ENCODE measurements at regions not wholly inside any gene's neighbourhood (a gene's known extent, or its start where the extent isn't known, plus 50 kb on each side); places are given as distances from the start of the nearest gene placed in this dataset.
"Not testable (repeated sequence)": the region's sequence is repeated elsewhere in the genome, so short reads cannot be mapped to it uniquely, and the experiment has no call there.

- no peak for TF ChIP-seq GATA1 (IDR thresholded peaks at IDR 0.05; ENCODE audit: low read depth, low read length)
- TF ChIP-seq POLR2A (IDR thresholded peaks at IDR 0.05; ENCODE audit: low read length) = no peak
- DNase-seq = peak; percentile 69 to 81
Measured at GRCh38 chr7:149621776-149622175, 124.2 kb upstream of the ZNF746 start.

- no peak for DNase-seq
- TF ChIP-seq POLR2A (IDR thresholded peaks at IDR 0.05; ENCODE audit: low read length) = no peak
- TF ChIP-seq GATA1 (IDR thresholded peaks at IDR 0.05; ENCODE audit: low read depth, low read length) = no peak
Measured at GRCh38 chr7:149620961-149621360, 123.4 kb upstream of the ZNF746 start.

- TF ChIP-seq GATA1 (IDR thresholded peaks at IDR 0.05; ENCODE audit: low read depth, low read length) (no peak), POLR2A (IDR thresholded peaks at IDR 0.05; ENCODE audit: low read length) (no peak)
- DNase-seq = no peak
Measured at GRCh38 chr7:149616898-149617297, 119.3 kb upstream of the ZNF746 start.

GRCh38 chr7:149615690-149616270 lies 118.2 kb upstream of the ZNF746 start:
- no peak for DNase-seq
- TF ChIP-seq POLR2A (IDR thresholded peaks at IDR 0.05; ENCODE audit: low read length) (no peak), GATA1 (IDR thresholded peaks at IDR 0.05; ENCODE audit: low read depth, low read length) (no peak)

GRCh38 chr7:149610441-149611011 lies 112.9 kb upstream of the ZNF746 start:
- TF ChIP-seq POLR2A (IDR thresholded peaks at IDR 0.05; ENCODE audit: low read length) (no peak), GATA1 (IDR thresholded peaks at IDR 0.05; ENCODE audit: low read depth, low read length) (no peak)
- DNase-seq = no peak

GRCh38 chr7:149608168-149608567 lies 110.6 kb upstream of the ZNF746 start:
- DNase-seq = no peak
- TF ChIP-seq POLR2A (IDR thresholded peaks at IDR 0.05; ENCODE audit: low read length) (no peak), GATA1 (IDR thresholded peaks at IDR 0.05; ENCODE audit: low read depth, low read length) (no peak)

- no peak for DNase-seq
Measured at GRCh38 chr7:149607683-149608082, 110.1 kb upstream of the ZNF746 start.

GRCh38 chr7:149606826-149607225 lies 109.2 kb upstream of the ZNF746 start:
- DNase-seq = no peak
- no peak for TF ChIP-seq GATA1 (IDR thresholded peaks at IDR 0.05; ENCODE audit: low read depth, low read length)
- TF ChIP-seq POLR2A (IDR thresholded peaks at IDR 0.05; ENCODE audit: low read length) = no peak

More at GRCh38 chr7:149607683-149608082, 110.1 kb upstream of the ZNF746 start:
- TF ChIP-seq GATA1 (IDR thresholded peaks at IDR 0.05; ENCODE audit: low read depth, low read length) (no peak), POLR2A (IDR thresholded peaks at IDR 0.05; ENCODE audit: low read length) (no peak)

- DNase-seq = no peak
- no peak for TF ChIP-seq GATA1 (IDR thresholded peaks at IDR 0.05; ENCODE audit: low read depth, low read length)
- TF ChIP-seq POLR2A (IDR thresholded peaks at IDR 0.05; ENCODE audit: low read length) = no peak
Measured at GRCh38 chr7:149605696-149606095, 108.1 kb upstream of the ZNF746 start.

GRCh38 chr7:149604521-149604920 lies 106.9 kb upstream of the ZNF746 start:
- DNase-seq = no peak

GRCh38 chr7:149600669-149601330 lies 103.2 kb upstream of the ZNF746 start:
- DNase-seq = not testable (repeated sequence)

More at GRCh38 chr7:149604521-149604920, 106.9 kb upstream of the ZNF746 start:
- TF ChIP-seq POLR2A (IDR thresholded peaks at IDR 0.05; ENCODE audit: low read length) (no peak), GATA1 (IDR thresholded peaks at IDR 0.05; ENCODE audit: low read depth, low read length) (no peak)

- no peak for DNase-seq
- TF ChIP-seq GATA1 (IDR thresholded peaks at IDR 0.05; ENCODE audit: low read depth, low read length) = no peak
- no peak for TF ChIP-seq POLR2A (IDR thresholded peaks at IDR 0.05; ENCODE audit: low read length)
Measured at GRCh38 chr7:149599636-149600206, 102.1 kb upstream of the ZNF746 start.

- peak; percentile 41 to 46 for DNase-seq
- TF ChIP-seq GATA1 (IDR thresholded peaks at IDR 0.05; ENCODE audit: low read depth, low read length) (no peak), POLR2A (IDR thresholded peaks at IDR 0.05; ENCODE audit: low read length) (no peak)
Measured at GRCh38 chr7:149598721-149599308, 101.2 kb upstream of the ZNF746 start.

- DNase-seq = not testable (repeated sequence)
Measured at GRCh38 chr7:149597789-149598188, 100.2 kb upstream of the ZNF746 start.
